ENCODE measurements at regions not wholly inside any gene's neighbourhood (a gene's known extent, or its start where the extent isn't known, plus 50 kb on each side); places are given as distances from the start of the nearest gene placed in this dataset.

GRCh38 chr9:30035761-30036160, 2348.7 kb upstream of the ACO1 start:
- H3K27ac Mint-ChIP-seq: no peak overlapping the region
- H3K4me3 Mint-ChIP-seq: no peak overlapping the region
- Histone ChIP-seq H4K8ac (replicated peaks; ENCODE audit: insufficient read length, low read depth, low read length) (no peak overlapping the region), H4K5ac (ENCODE audit: insufficient read length, low read depth, low read length) (no peak overlapping the region), H2BK120ac (ENCODE audit: low read depth, low read length, poor library complexity, severe bottlenecking) (no peak overlapping the region), H3K79me2 (ENCODE audit: insufficient read depth, low read length) (no peaks in the 10 kb centered on the region), H3K79me1 (ENCODE audit: insufficient read depth, low read depth, low read length, poor library complexity, severe bottlenecking) (no peaks in the 10 kb centered on the region), H3K23ac (ENCODE audit: insufficient read length, low read depth, low read length) (no peak overlapping the region), H3T11ph (ENCODE audit: low read length) (no peak overlapping the region), H4K91ac (ENCODE audit: insufficient read length, low read depth, low read length) (no peak overlapping the region), H4K20me1 (ENCODE audit: control insufficient read depth, insufficient read depth, insufficient read length) (no peaks in the 10 kb centered on the region), H3K18ac (ENCODE audit: insufficient read length, low read depth, low read length) (no peak overlapping the region), H2BK12ac (ENCODE audit: insufficient read length, low read depth, low read length) (no peak overlapping the region), H3K23me2 (ENCODE audit: insufficient read length, low read depth, low read length, poor library complexity, severe bottlenecking) (no peaks in the 10 kb centered on the region), H3K14ac (ENCODE audit: insufficient read depth, low read length) (no peak overlapping the region), H3K56ac (ENCODE audit: insufficient read length, low read depth, low read length) (no peak overlapping the region), H2BK5ac (ENCODE audit: insufficient read length, low read length) (no peak overlapping the region), H2AK5ac (ENCODE audit: insufficient read length, low read length) (no peak overlapping the region), H3K9ac (ENCODE audit: extremely low read depth, insufficient read length, low read length) (no peak overlapping the region), H3K27ac (ENCODE audit: insufficient read length, low read depth, low read length) (no peak overlapping the region), H3K4me1 (ENCODE audit: insufficient read depth, low read length) (no peaks in the 10 kb centered on the region), H2AFZ (ENCODE audit: low read length) (no peak overlapping the region), H3K4me2 (ENCODE audit: insufficient read depth, insufficient read length, low read length) (no peak overlapping the region), H2BK20ac (ENCODE audit: low read depth, low read length, poor library complexity, severe bottlenecking) (no peak overlapping the region), H3K4ac (ENCODE audit: low read depth, low read length) (no peak overlapping the region), H3K9me3 (ENCODE audit: control insufficient read depth, low read depth, low read length) (no peaks in the 10 kb centered on the region), H2BK15ac (ENCODE audit: low read depth, low read length) (no peak overlapping the region), H3K27me3 (ENCODE audit: insufficient read depth, low read length) (no peaks in the 10 kb centered on the region)
- no CpG with 5 or more reads among the region's 1 CpG for WGBS (ENCODE audit: extremely low coverage, insufficient read length, low lambda C conversion rate)
- H3K4me1 Mint-ChIP-seq: no peaks in the 10 kb centered on the region
- H3K9me3 Mint-ChIP-seq: peaks cover 0 to 4% of the 10 kb centered on the region in 2 experiments; a peak in 1 of 5 replicates
- TF ChIP-seq CTCF (conservative IDR thresholded peaks at IDR 0.05): no peak
- no peaks in the 10 kb centered on the region for H3K27me3 Mint-ChIP-seq (ENCODE audit: low read depth)
- no peak for DNase-seq
- H3K36me3 Mint-ChIP-seq (ENCODE audit: insufficient read depth in 1 of 3, low read depth in 3 of 3): no peaks in the 10 kb centered on the region; a peak in 1 of 7 replicates

Measured in H9 (cell line).